HG03469 (cell line): ENCODE measurements at regions not wholly inside any gene's neighbourhood (a gene's known extent, or its start where the extent isn't known, plus 50 kb on each side); places are given as distances from the start of the nearest gene placed in this dataset.
A peak's percentile ranks its signal among the peaks of the same experiment; 100 is the strongest.
"Not testable (repeated sequence)": the region's sequence is repeated elsewhere in the genome, so short reads cannot be mapped to it uniquely, and the experiment has no call there.

Experiments used
- ATAC-seq: cut with Tn5 transposase; IDR thresholded peaks from one replicate; pipeline ENCODE4 v1.9.1; 2021; ENCODE audit warnings: mild to moderate bottlenecking, moderate library complexity, moderate number of reproducible peaks; ENCODE audit not compliant: unreplicated experiment

GRCh38 chr21:8455279-8456128, 2065.9 kb upstream of the TPTE start:
- ATAC-seq = not testable (repeated sequence)

GRCh38 chr21:8464403-8465152, 2056.8 kb upstream of the TPTE start:
- peak; percentile 68 for ATAC-seq

- ATAC-seq = not testable (repeated sequence)
Observed at GRCh38 chr21:8466642-8467041, 2054.7 kb upstream of the TPTE start.
